GM12878 (cell line): ENCODE measurements at regions not wholly inside any gene's neighbourhood (a gene's known extent, or its start where the extent isn't known, plus 50 kb on each side); places are given as distances from the start of the nearest gene placed in this dataset.

Experiments used
- ATAC-seq: fragments of 200-7000 bp; cut with Tn5 transposase; 3 replicates; pipeline ENCODE4 v1.9.1; 2020; ENCODE audit warnings: mild to moderate bottlenecking, moderate library complexity
- BruUV-seq: library from RNA; stranded (reverse); fragments of 400-500 nt; replicated peaks from 2 replicates; lab custom pipeline; 2021; lab: Mats Ljungman, UMichigan
- CTCF ChIA-PET: fragments of 300-600 bp; sonication (Branson Sonifier 250); formaldehyde crosslinking; extraction: SDS; loops from one replicate; lab custom pipeline; 2021; ENCODE audit warnings: inconsistent platforms; lab: Yijun Ruan, JAX
- POLR2A ChIA-PET: fragments of 350-600 bp; formaldehyde crosslinking; extraction: SDS; loops from one replicate; lab custom pipeline; 2021; ENCODE audit warnings: inconsistent platforms; lab: Charles Lee
- RAD21 ChIA-PET: fragments of 300-600 bp; sonication (Branson Sonifier 250); formaldehyde crosslinking; loops from one replicate; lab custom pipeline; 2023; ENCODE audit warnings: antibody characterized with exemption; ENCODE audit not compliant: unreplicated experiment; lab: Charles Lee
- SMC1A ChIA-PET: fragments of 300-600 bp; sonication (Branson Sonifier 250); formaldehyde crosslinking; loops from one replicate; lab custom pipeline; 2023; ENCODE audit not compliant: unreplicated experiment, uncharacterized antibody; lab: Charles Lee
- DNase-seq: peaks from one replicate; pipeline ENCODE4 v3.0.0-alpha.2; 2011; ENCODE audit warnings: low read depth, low spot score
- FAIRE-seq: peaks from 3 replicates; lab custom pipeline; 2011; peaks lifted over from hg19 to GRCh38; lab: Jason Lieb, UNC
- H2AFZ ChIP-seq: 2 replicates; pipeline ENCODE4 v1.6.0; 2011; ENCODE audit warnings: low read depth, low read length, control low read depth; ENCODE audit not compliant: control insufficient read depth
- H3K27ac ChIP-seq: 2 replicates; pipeline ENCODE4 v1.5.1; 2011; ENCODE audit warnings: control low read depth; ENCODE audit not compliant: control insufficient read depth, insufficient read depth
- H3K27me3 ChIP-seq, 2 experiments: replicated peaks in 1 of 2; 2 replicates each; pipeline versions ENCODE4 v1.6.0 to v1.6.1; 2011; ENCODE audit warnings: low read length in 1 of 2; ENCODE audit not compliant: control insufficient read depth in 2 of 2, insufficient read depth in 2 of 2
- H3K36me3 ChIP-seq, 2 experiments: 2 replicates each; pipeline ENCODE4 v1.5.1; 2011; ENCODE audit warnings: low read length in 1 of 2; ENCODE audit not compliant: control insufficient read depth in 2 of 2, insufficient read depth in 2 of 2
- H3K4me1 ChIP-seq: 2 replicates; pipeline ENCODE4 v1.6.1; 2011; ENCODE audit warnings: mild to moderate bottlenecking, low read length, moderate library complexity, mixed read lengths; ENCODE audit not compliant: control insufficient read depth, insufficient read depth
- H3K4me2 ChIP-seq: 2 replicates; pipeline ENCODE4 v1.6.0; 2011; ENCODE audit warnings: control low read depth; ENCODE audit not compliant: control insufficient read depth, insufficient read depth
- H3K4me3 ChIP-seq: fragments of 200-600 bp; sonication (generic); 2 replicates; pipeline ENCODE4 v1.5.1; 2016
- H3K79me2 ChIP-seq: 2 replicates; pipeline ENCODE4 v1.6.0; 2011; ENCODE audit warnings: low read length; ENCODE audit not compliant: control insufficient read depth, insufficient read depth
- H3K9ac ChIP-seq: 2 replicates; pipeline ENCODE4 v1.8.0; 2011; ENCODE audit warnings: low read length, control low read depth, mixed read lengths; ENCODE audit not compliant: control insufficient read depth, insufficient read depth
- H3K9me3 ChIP-seq: replicated peaks from 3 replicates; pipeline ENCODE4 v1.5.1; 2011; ENCODE audit warnings: mild to moderate bottlenecking, low read length; ENCODE audit not compliant: control insufficient read depth, insufficient read depth
- H4K20me1 ChIP-seq: 2 replicates; pipeline ENCODE4 v1.6.0; 2011; ENCODE audit not compliant: control insufficient read depth, insufficient read depth
- BRCA1 ChIP-seq: IDR thresholded peaks from 2 replicates; pipeline ENCODE4 v1.6.1; 2011; ENCODE audit warnings: low read depth, low read length, improper control_type of control experiment
- CEBPZ ChIP-seq: fragments of 150-350 bp; IDR thresholded peaks from 2 replicates; pipeline ENCODE4 v1.6.1; 2016; ENCODE audit warnings: low read depth, low read length
- FOXK2 ChIP-seq: fragments of 450-650 bp; IDR thresholded peaks from 2 replicates; pipeline ENCODE4 v1.6.1; 2017; ENCODE audit warnings: mild to moderate bottlenecking, moderate library complexity
- POLR2A ChIP-seq: IDR thresholded peaks from 2 replicates; pipeline ENCODE4 v1.6.1; 2011; ENCODE audit warnings: low read depth, mild to moderate bottlenecking, low read length
- POLR2AphosphoS2 ChIP-seq: IDR thresholded peaks from 2 replicates; pipeline ENCODE4 v1.6.1; 2011; ENCODE audit warnings: low read depth, mild to moderate bottlenecking, low read length, improper control_type of control experiment, moderate library complexity
- SMAD5 ChIP-seq: IDR thresholded peaks from 2 replicates; pipeline ENCODE4 v1.6.1; 2016; ENCODE audit warnings: antibody characterized with exemption, low read depth
- SMC3 ChIP-seq: IDR thresholded peaks from 2 replicates; pipeline ENCODE4 v1.6.1; 2011; ENCODE audit warnings: low read length, improper control_type of control experiment, borderline replicate concordance
- TCF3 ChIP-seq: IDR thresholded peaks from 2 replicates; pipeline ENCODE4 v1.6.1; 2012; ENCODE audit warnings: low read depth, mild to moderate bottlenecking, low read length, borderline replicate concordance; ENCODE audit not compliant: insufficient read depth
- ZNF217 ChIP-seq: fragments of 450-650 bp; IDR thresholded peaks from 2 replicates; pipeline ENCODE4 v1.6.1; 2017; ENCODE audit warnings: antibody characterized with exemption, mild to moderate bottlenecking
- ZNF622 ChIP-seq: fragments of 450-650 bp; IDR thresholded peaks from 2 replicates; pipeline ENCODE4 v1.6.1; 2017; ENCODE audit warnings: mild to moderate bottlenecking, inconsistent platforms
- WGBS: methylation state at CpG from one replicate; pipeline ENCODE4 v1.1.6; 2016; ENCODE audit warnings: low lambda C conversion rate; ENCODE audit not compliant: insufficient replicate concordance, insufficient coverage; ENCODE audit errors: missing lambda C conversion rate; 5-methylcytosine and 5-hydroxymethylcytosine counted together
- in situ Hi-C: fragments of 300-500 bp; cut with MboI; formaldehyde crosslinking; loops from 9 replicates; pipeline ENCODE4 v1.14.3; 2018; ENCODE audit warnings: mixed read lengths
- intact Hi-C: fragments of 100-400 bp; cut with micrococcal nuclease; formaldehyde crosslinking; loops from one replicate; pipeline ENCODE4 v1.14.2; 2022; ENCODE audit not compliant: unreplicated experiment

DNA sequence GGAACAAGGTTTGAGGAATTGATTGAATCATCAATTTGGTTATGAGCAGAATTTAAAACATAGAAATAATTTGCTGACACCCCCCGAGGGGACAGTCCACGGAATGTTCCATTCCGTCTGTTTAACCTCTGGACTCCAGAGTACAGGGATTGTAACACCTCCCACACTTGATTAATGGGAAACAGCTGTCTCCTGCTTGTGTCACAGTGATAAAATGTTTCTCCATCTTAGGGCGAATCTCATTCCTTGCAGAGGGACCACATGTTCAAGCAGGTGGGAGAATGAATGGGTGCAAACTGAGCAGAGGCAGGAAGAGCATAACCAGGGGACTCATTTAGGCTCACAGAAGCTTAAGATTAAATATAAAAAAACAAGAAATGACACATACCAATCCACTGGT is 249.5 kb upstream of the RBFOX1 start:
- H4K20me1 ChIP-seq: no peaks in the 10 kb centered on the region
- no peak overlapping the region for H3K27ac ChIP-seq
- ChIA-PET RAD21 (no interaction called here), SMC1A (interaction anchor here (0.5 kb wide), 1 partner anchor 603 kb away, joined by 4 read pairs; no protein-coding TSS in a partner anchor), CTCF (no interaction called here), POLR2A (no interaction called here)
- in situ Hi-C loops: no loop called here
- no peaks in the 10 kb centered on the region for H3K4me1 ChIP-seq
- DNase-seq: no peak
- no peaks in the 10 kb centered on the region for H3K79me2 ChIP-seq
- WGBS: 0% methylated on average over 4 of the region's 4 CpGs
- no peaks in the 10 kb centered on the region for H3K36me3 ChIP-seq
- no peaks in the 10 kb centered on the region for H3K27me3 ChIP-seq
- TF ChIP-seq POLR2A: no peak
- no peak for TF ChIP-seq ZNF622
- TF ChIP-seq BRCA1: no peak
- no peak for TF ChIP-seq FOXK2
- TF ChIP-seq SMC3: no peak
- TF ChIP-seq TCF3: no peak
- TF ChIP-seq ZNF217: no peak
- TF ChIP-seq POLR2AphosphoS2: no peak
- TF ChIP-seq SMAD5: no peak
- TF ChIP-seq CEBPZ: no peak
- no peak overlapping the region for H3K4me2 ChIP-seq
- no TSS peak for BruUV-seq
- no peak overlapping the region for H2AFZ ChIP-seq
- intact Hi-C loops: no loop called here
- ATAC-seq: no peak
- H3K9me3 ChIP-seq: no peaks in the 10 kb centered on the region; the same call in 2 of the 3 replicates
- H3K4me3 ChIP-seq: no peak overlapping the region
- FAIRE-seq: no peak
- no peak overlapping the region for H3K9ac ChIP-seq
